Cardiac fibroblast (primary cell): ENCODE measurements at regions not wholly inside any gene's neighbourhood (a gene's known extent, or its start where the extent isn't known, plus 50 kb on each side); places are given as distances from the start of the nearest gene placed in this dataset.

Source experiments
- DNase-seq, 2 donors: peaks; one replicate each; pipeline versions ENCODE4 v3.0.0 to v3.0.0-alpha.2; 2010; ENCODE audit warnings: low read depth in 2 of 2
- H3K4me3 ChIP-seq, 2 donors: replicated peaks in 1 of 2; 1 replicate in 1 of 2; 2 replicates in 1 of 2; pipeline ENCODE4 v1.5.1; 2011; ENCODE audit warnings: low read depth in 2 of 2, low read length in 2 of 2, mild to moderate bottlenecking in 2 of 2, moderate library complexity in 1 of 2
- TF ChIP-seq, protein P1 (sequence below): IDR thresholded peaks from one replicate; pipeline ENCODE4 v1.5.1; 2011; ENCODE audit warnings: low read depth, mild to moderate bottlenecking, low read length, inconsistent platforms

DNA sequence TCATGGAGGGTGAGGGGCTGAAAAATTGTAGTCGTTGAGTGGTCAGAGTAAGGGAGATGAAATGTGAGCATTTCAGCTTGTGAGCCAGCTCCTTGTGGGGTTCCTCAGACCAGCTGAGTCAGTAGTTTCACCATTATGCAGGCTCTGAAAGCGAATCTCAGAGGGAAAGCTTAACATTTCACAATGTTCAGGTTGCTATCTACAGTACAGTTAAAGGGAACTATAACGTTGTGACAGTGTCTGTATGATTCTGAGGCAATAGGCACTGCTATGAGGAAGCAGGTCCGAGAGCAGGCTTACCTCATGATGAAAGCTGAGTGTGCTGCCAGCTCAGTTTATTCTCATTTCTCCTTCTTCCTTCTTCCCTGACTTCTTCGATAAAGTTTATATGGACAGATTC lies 469.6 kb downstream of the EDEM1 start:
- no peak for DNase-seq
- TF ChIP-seq, protein P1, sequence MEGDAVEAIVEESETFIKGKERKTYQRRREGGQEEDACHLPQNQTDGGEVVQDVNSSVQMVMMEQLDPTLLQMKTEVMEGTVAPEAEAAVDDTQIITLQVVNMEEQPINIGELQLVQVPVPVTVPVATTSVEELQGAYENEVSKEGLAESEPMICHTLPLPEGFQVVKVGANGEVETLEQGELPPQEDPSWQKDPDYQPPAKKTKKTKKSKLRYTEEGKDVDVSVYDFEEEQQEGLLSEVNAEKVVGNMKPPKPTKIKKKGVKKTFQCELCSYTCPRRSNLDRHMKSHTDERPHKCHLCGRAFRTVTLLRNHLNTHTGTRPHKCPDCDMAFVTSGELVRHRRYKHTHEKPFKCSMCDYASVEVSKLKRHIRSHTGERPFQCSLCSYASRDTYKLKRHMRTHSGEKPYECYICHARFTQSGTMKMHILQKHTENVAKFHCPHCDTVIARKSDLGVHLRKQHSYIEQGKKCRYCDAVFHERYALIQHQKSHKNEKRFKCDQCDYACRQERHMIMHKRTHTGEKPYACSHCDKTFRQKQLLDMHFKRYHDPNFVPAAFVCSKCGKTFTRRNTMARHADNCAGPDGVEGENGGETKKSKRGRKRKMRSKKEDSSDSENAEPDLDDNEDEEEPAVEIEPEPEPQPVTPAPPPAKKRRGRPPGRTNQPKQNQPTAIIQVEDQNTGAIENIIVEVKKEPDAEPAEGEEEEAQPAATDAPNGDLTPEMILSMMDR = no peak
- H3K4me3 ChIP-seq = no peak overlapping the region

DNA sequence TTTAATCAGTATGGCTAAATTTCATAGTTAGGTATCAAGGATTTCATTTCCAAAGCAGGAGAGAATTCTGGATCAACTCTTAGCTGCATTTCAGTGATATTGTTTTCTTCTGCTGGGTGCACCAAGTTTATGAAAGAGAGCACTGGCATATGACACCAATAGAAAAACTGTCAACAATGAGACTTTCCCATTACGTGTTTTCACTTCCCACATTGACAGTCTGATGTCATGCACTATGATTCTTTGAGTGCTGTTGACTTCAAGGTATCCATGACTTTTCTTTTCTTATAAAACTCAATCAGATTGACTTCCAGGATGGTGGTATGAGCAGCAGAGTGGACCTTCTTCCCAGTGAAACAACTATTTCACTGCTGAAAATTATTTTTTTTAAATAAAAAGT lies 476.1 kb downstream of the EDEM1 start:
- no peak for DNase-seq
- H3K4me3 ChIP-seq = no peak overlapping the region
- TF ChIP-seq, protein P1 = no peak

DNA sequence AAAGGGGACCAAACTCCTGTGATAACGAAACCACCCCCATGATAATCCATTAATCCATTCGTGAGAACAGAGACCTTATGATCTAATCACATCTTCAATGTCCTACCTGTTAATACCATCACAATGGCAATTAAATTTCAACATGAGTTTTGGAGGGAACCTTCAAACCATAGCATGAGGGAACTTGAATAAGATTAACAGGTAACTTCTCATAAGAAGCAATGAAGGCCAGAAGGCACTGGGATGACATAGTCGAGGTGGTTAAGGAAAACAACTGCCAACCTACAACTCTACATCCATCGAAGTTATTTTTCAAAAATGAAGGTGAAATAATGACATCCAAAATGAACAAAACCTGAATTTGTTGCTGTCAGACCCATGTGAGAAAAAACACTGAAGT lies 478.9 kb downstream of the EDEM1 start:
- DNase-seq = no peak
- no peak overlapping the region for H3K4me3 ChIP-seq
- TF ChIP-seq, protein P1 = no peak

DNA sequence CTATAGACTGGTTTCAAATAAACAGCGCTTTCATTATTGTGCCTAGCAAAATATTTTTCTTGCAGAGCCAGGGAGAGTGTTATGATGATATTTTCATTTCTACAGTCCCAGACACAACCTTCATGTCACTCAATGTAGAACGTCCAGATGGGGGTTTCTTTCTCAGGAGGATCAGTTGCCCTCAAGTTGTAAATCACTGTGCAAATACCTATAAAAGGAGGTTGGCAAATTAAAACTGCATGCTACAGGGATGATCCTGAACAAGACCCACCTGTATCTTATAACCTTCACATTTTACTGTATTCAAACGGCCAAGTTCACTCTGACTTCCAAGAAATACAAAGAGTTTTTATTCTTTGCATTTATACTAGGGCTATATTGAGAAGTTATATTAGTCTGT lies 486.0 kb downstream of the EDEM1 start:
- TF ChIP-seq, protein P1 = no peak
- H3K4me3 ChIP-seq = no peak overlapping the region
- no peak for DNase-seq

DNA sequence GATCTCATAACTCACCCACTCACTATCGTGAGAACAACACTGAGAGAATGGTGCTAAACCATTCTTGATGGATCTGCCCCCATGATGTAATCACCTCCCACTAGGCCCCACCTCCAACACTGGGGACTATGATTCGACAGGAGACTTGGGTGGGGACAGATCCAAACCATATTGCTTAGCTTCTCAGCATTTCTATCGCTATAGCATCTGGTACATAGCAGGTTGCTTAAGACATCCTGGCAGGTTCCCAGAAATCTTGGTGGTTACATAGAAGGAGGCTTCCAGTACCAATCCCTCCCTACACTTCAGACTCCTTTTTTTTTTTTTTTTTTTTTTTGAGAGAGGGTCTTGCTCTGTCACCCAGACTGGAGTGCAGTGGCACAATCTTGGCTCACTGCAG lies 487.8 kb downstream of the EDEM1 start:
- no peak for DNase-seq
- no peak overlapping the region for H3K4me3 ChIP-seq
- TF ChIP-seq, protein P1 = no peak

DNA sequence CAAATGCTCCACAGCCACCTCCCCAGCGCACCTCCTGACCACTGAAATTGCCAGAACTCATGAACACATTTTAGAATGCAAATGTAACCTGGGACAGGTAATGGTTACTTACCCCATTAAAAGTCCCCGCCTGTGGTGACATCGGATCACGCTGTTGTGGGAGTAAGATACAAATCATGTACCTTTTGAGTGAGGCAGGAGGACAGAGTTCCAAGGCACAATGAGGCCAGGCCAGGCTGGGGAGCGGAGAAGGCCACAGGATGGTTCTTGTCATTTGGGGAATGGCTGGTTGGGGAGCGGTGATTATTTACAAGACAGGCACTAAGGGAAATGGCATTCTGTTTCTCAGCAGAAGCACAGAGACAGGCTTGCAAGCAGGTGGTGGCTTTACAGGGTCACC lies 490.0 kb downstream of the EDEM1 start:
- TF ChIP-seq, protein P1 = no peak
- no peak for DNase-seq
- H3K4me3 ChIP-seq = no peak overlapping the region

DNA sequence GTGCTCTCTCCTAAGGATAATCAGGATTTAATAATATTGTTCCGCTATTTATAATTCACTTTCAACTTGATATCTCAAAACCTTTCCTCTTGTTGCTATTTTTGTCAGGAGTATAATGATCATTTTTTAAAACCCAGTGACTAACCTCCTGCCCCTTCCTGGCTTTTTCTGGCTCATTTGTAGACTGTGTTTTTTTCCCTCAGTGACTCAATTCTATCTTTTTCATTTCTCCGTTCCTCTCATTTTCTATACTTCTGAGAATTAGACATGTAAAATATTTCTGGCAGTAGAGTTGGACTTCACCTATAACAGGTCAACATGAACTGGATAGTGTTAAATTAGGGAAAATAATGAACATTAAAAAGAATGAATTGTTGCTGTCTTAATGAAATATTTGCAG lies 490.7 kb downstream of the EDEM1 start:
- TF ChIP-seq, protein P1 = no peak
- no peak for DNase-seq
- no peak overlapping the region for H3K4me3 ChIP-seq
